Suprapubic skin (tissue), 4 donors: ENCODE measurements at regions not wholly inside any gene's neighbourhood (a gene's known extent, or its start where the extent isn't known, plus 50 kb on each side); places are given as distances from the start of the nearest gene placed in this dataset.

Experiments used
- DNase-seq, 2 donors: peaks; one replicate each; pipeline ENCODE4 v3.0.0-alpha.2; 2019; ENCODE audit warnings: low spot score in 2 of 2
- H3K27ac ChIP-seq: fragments of 200-600 bp; sonication (generic); one replicate; pipeline ENCODE4 v1.5.1; 2019
- H3K27me3 ChIP-seq: fragments of 200-600 bp; sonication (generic); one replicate; pipeline ENCODE4 v1.5.1; 2019
- H3K36me3 ChIP-seq: fragments of 200-600 bp; sonication (generic); one replicate; pipeline ENCODE4 v1.5.1; 2019
- H3K4me1 ChIP-seq: fragments of 200-600 bp; sonication (generic); one replicate; pipeline ENCODE4 v1.5.1; 2019
- H3K4me3 ChIP-seq: fragments of 200-600 bp; sonication (generic); one replicate; pipeline ENCODE4 v1.5.1; 2019; ENCODE audit warnings: mild to moderate bottlenecking
- H3K9me3 ChIP-seq: fragments of 200-600 bp; sonication (generic); one replicate; pipeline ENCODE4 v1.5.1; 2019
- CTCF ChIP-seq, 2 donors: fragments of 200-600 bp in 1 of 2; fragments of 450-650 bp in 1 of 2; sonication (generic) in 1 of 2; IDR thresholded peaks; one replicate each; pipeline ENCODE4 v1.5.1; 2016 to 2019; ENCODE audit warnings: antibody characterized with exemption in 2 of 2, mild to moderate bottlenecking in 1 of 2, moderate library complexity in 1 of 2
- EP300 ChIP-seq: sonication (generic); formaldehyde crosslinking; IDR thresholded peaks from one replicate; pipeline ENCODE4 v1.6.1; 2017; ENCODE audit warnings: antibody characterized with exemption
- POLR2A ChIP-seq, 2 donors: fragments of 450-650 bp; IDR thresholded peaks; one replicate each; pipeline ENCODE4 v1.6.1; 2017; ENCODE audit warnings: antibody characterized with exemption in 2 of 2, mild to moderate bottlenecking in 2 of 2, moderate library complexity in 2 of 2
- POLR2AphosphoS5 ChIP-seq, 3 donors: sonication (generic); formaldehyde crosslinking; IDR thresholded peaks; one replicate each; pipeline ENCODE4 v1.6.1; 2017; ENCODE audit warnings: antibody characterized with exemption in 3 of 3
- WGBS: methylation state at CpG from one replicate; pipeline ENCODE4 v1.1.5; 2018; 5-methylcytosine and 5-hydroxymethylcytosine counted together

DNA sequence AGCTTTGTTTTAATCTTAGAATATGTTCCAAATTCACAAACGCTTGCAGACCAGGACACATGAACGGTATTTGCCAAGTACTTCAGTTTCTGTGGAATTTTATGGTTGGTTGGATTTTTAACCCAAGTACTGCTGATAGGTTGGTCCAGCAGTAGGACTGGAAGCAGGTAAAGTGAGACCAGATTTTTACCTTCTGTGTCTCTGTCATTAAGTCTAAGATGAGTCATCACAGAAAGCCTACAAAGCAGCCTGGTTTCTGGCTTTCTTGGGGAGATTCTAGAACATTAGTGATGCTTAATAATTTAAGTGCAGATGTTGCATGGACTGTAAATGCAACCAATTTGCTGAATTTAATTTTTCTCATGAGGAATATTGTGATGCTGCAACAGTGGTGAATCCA is 100.5 kb downstream of the SCG2 start:
- Histone ChIP-seq H3K9me3 (no peaks in the 10 kb centered on the region), H3K4me1 (no peaks in the 10 kb centered on the region), H3K27me3 (no peaks in the 10 kb centered on the region), H3K36me3 (no peaks in the 10 kb centered on the region), H3K27ac (no peak overlapping the region), H3K4me3 (no peak overlapping the region)
- TF ChIP-seq POLR2A (IDR thresholded peaks at IDR 0.05), result no peak
- no peak for TF ChIP-seq POLR2AphosphoS5 (IDR thresholded peaks at IDR 0.05)
- TF ChIP-seq CTCF (IDR thresholded peaks at IDR 0.05), result no peak
- no peak for TF ChIP-seq EP300
- DNase-seq, result no peak
- 79% methylated on average over 2 of the region's 2 CpGs for WGBS

DNA sequence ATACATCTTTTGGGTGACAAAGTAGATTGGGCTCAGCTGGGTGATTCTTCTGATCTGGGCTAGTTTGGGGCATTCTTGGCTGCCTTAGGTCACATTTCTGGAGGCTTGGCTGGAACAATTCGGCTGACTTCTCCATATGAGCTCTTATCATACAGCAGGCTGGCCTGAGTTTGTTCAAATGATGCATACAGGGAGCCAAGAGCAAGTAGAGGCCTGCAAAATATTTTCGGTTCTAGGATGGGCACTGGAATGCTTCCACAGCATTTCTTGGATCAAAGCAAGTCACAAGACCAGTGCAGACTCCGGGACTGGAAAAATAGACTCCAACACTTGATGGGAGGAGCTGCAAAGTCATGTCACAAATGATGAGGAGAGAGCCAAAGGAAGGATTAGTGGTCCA is 98.4 kb downstream of the SCG2 start:
- 43% methylated on average over 3 of the region's 3 CpGs for WGBS
- H3K4me1 ChIP-seq, result no peaks in the 10 kb centered on the region
- no peaks in the 10 kb centered on the region for H3K36me3 ChIP-seq
- no peaks in the 10 kb centered on the region for H3K27me3 ChIP-seq
- H3K27ac ChIP-seq, result no peak overlapping the region
- no peaks in the 10 kb centered on the region for H3K9me3 ChIP-seq
- no peak for DNase-seq
- no peak overlapping the region for H3K4me3 ChIP-seq
- TF ChIP-seq POLR2A (IDR thresholded peaks at IDR 0.05) (no peak), EP300 (no peak), POLR2AphosphoS5 (IDR thresholded peaks at IDR 0.05) (no peak), CTCF (IDR thresholded peaks at IDR 0.05) (no peak)

GRCh38 chr2:223508372-223508771 is 93.8 kb downstream of the SCG2 start:
- no peak for DNase-seq
- Histone ChIP-seq H3K36me3 (no peaks in the 10 kb centered on the region), H3K4me1 (no peaks in the 10 kb centered on the region), H3K27ac (no peak overlapping the region), H3K4me3 (no peak overlapping the region), H3K9me3 (no peaks in the 10 kb centered on the region), H3K27me3 (peaks cover 4% of the 10 kb centered on the region)
- 57% methylated on average over 3 of the region's 3 CpGs for WGBS
- TF ChIP-seq CTCF (IDR thresholded peaks at IDR 0.05) (no peak), POLR2A (IDR thresholded peaks at IDR 0.05) (no peak), EP300 (no peak), POLR2AphosphoS5 (IDR thresholded peaks at IDR 0.05) (no peak)

DNA sequence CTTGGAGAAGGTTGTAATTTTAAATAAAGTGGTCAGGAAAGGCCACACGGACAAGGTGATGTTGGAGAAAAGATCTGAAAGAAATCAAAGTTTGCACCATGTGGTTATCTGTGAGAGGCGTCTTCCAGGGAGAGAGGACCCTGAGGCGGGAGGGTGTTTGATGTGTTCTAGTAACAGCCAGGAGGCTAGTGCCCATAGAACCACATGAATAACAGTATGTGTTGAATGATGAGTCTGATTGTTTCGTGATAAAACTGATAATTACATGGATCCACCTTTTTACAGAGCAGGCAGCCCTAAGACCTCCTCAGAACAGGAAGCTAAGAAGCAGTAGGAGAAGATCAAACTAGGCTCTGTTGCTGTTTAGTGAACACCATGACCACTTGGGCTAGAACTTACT is 91.4 kb downstream of the SCG2 start:
- Histone ChIP-seq H3K27ac (no peak overlapping the region), H3K4me3 (no peak overlapping the region), H3K4me1 (no peaks in the 10 kb centered on the region), H3K9me3 (no peaks in the 10 kb centered on the region), H3K36me3 (no peaks in the 10 kb centered on the region), H3K27me3 (peaks cover 4% of the 10 kb centered on the region)
- WGBS, result 67% methylated on average over 4 of the region's 4 CpGs
- TF ChIP-seq CTCF (IDR thresholded peaks at IDR 0.05) (no peak), POLR2AphosphoS5 (IDR thresholded peaks at IDR 0.05) (no peak), POLR2A (IDR thresholded peaks at IDR 0.05) (no peak), EP300 (no peak)
- DNase-seq, result no peak

DNA sequence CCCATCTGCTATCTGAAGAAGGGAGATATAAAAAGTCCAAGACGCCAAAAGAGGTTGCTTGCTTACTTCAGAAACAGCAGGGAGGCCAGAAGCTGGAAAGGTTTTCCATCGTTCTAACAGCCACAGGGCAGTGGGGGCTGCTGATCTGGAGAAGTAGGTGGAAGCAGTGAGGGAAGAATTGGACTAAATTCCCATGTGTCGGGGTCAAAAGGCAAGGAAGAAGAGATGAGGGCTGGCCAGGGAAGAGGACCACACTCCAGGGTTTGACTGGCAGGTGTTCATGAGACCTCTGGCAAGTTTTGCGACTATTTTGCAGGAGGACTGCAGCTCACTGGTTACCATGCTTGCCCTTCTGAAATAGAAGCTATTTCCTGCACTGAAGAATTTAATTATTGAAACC is 91.0 kb downstream of the SCG2 start:
- DNase-seq, result no peak
- H3K4me3 ChIP-seq, result no peak overlapping the region
- no peak for TF ChIP-seq POLR2AphosphoS5 (IDR thresholded peaks at IDR 0.05)
- no peak for TF ChIP-seq POLR2A (IDR thresholded peaks at IDR 0.05)
- TF ChIP-seq CTCF (IDR thresholded peaks at IDR 0.05), result no peak
- TF ChIP-seq EP300, result no peak
- H3K4me1 ChIP-seq, result no peaks in the 10 kb centered on the region
- WGBS, result 75% methylated on average over 4 of the region's 4 CpGs
- H3K27me3 ChIP-seq, result peaks cover 4% of the 10 kb centered on the region
- H3K27ac ChIP-seq, result no peak overlapping the region
- H3K9me3 ChIP-seq, result no peaks in the 10 kb centered on the region
- H3K36me3 ChIP-seq, result no peaks in the 10 kb centered on the region
